GM21825 (cell line): ENCODE measurements at regions not wholly inside any gene's neighbourhood (a gene's known extent, or its start where the extent isn't known, plus 50 kb on each side); places are given as distances from the start of the nearest gene placed in this dataset.
"Not testable (repeated sequence)": the region's sequence is repeated elsewhere in the genome, so short reads cannot be mapped to it uniquely, and the experiment has no call there.

ENCODE experiments used
- ATAC-seq: cut with Tn5 transposase; IDR thresholded peaks from one replicate; pipeline ENCODE4 v1.9.1; 2021; ENCODE audit warnings: mild to moderate bottlenecking, moderate library complexity; ENCODE audit not compliant: unreplicated experiment

DNA sequence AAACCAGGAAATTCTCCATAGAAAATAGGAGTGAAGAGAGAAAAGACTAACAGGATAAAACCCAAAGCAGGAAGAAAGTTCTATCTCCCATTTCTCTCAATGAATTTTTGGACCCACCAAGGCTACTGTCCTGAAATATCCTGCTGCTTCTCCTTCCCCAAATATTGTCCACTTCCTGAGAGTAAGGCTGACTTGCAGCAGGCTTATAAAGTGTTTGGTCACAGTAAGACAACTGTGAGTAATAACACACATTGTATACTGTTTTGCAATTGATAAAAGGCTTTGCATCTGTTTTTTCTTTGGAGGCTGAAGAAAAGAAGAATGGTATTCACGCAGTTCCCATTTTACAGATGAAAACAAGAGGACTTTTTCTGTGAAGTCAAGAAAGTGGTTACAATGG, 52.8 kb downstream of the FOXD4L6 start:
- ATAC-seq = not testable (repeated sequence)

DNA sequence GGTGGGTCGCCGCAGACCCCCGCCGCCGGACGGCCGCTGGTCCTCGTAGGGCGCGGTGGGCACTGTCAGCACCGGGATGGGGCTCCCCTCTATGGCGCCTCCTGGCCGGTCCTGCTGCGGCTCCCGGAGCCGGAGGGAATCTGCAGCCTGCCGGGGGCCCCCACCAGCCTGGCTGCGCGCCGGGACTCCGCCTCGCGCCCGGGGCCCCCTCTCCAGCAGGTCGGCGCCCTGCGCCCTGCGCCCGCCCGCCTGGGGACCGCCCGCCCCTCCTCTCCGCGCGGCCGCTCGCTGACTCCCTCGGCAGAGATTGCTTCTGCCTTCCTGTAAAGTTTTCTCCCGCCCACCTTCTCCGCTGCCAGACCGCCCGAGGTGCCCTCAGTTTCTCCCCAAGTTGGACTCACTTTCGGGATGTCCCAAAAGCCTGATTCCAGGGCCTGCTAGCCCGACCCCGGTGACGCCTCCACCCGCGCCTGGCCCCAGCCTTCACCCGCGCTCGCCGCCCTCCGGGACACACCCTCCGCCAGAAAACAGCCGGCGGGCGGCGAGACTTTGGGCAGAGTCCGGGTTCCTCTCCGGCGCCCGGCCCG, 54.0 kb downstream of the FOXD4L6 start:
- peak; percentile 76 for ATAC-seq

DNA sequence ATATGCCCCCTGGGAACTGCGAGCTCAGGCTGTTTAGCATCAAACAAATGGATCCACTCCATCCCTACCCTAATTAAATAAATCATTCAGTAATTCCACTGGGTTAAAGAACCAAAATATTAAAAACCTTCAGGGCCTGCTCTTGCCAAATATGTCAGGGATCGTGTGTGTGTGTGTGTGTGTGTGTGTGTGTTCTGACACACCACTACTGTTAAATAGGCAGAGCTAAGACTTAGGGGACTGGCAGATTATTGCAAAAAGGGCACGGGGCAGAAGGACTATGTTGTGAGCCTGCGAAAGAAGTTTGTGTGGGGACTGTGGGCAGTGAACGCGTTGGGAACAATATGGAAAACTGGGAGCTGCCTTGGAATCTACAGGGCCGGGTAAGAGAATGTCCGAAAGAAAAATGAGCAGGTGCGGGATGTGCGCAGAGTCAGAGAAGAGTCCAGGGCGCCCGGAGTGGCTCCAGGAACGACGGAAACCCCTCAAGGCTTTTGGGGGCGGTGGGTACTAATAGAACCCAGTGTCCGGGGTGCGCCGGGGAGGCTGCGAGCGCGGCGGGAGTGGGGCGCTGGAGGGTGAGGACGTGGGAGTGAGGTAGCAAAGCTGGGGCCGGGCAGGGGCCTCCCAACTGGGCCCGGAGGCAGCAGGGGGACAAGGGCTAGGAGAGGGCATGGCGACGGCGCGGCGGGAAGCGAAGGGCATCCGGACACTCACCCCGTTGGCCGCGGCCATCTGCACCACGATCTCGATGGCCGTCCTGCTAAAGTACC, 54.8 kb downstream of the FOXD4L6 start:
- ATAC-seq = not testable (repeated sequence)

DNA sequence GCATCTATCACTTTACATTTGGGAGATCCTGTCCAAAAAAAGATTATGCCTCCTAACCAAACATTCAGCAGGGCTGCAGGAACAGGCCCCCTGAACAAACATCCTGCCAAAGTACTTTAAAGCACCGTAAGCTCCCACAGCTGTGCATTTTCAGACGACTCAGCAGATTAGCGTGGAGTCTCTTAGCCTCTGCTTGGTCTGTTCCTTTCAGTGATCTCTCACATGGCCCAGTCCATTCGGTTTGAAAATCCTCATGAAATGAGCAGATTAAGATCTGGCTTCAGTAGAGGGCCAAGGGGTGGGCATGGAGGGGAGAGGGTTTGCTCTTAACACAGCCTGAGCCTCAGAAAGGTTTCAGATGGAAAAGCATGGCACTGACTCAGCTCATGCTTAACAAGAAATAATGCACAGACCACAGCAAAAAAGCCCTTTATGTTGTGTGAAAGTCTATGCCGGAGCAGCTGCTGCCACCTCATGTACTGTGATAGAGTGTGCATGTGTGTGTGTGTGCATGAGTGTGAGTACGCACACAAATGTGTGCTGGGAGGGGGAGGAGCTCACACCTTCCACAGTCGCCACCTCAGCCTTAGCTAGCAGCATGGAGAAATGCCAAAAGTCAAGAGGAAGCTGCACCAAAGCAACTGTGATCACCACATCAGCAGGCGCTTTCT, 64.2 kb downstream of the FOXD4L6 start:
- peak; percentile 78 for ATAC-seq

DNA sequence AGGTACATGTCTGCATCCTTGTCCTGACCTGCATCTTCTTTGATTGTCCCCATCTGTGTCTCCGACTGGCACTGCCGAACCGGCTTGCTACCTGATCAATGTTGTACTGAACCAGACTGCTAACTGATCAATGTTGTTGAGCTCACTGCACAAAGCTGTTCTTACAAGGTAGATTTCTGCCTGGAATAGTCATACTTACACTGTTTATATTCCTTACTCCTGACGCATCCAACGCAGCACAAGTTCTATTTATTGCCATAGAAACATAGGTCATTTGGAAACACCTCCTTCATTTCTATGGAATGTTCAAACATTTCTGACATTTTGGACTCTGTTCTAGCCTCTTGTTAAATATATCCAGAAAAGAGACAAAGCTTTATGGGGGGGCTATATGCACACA, 65.2 kb downstream of the FOXD4L6 start:
- ATAC-seq = not testable (repeated sequence)

DNA sequence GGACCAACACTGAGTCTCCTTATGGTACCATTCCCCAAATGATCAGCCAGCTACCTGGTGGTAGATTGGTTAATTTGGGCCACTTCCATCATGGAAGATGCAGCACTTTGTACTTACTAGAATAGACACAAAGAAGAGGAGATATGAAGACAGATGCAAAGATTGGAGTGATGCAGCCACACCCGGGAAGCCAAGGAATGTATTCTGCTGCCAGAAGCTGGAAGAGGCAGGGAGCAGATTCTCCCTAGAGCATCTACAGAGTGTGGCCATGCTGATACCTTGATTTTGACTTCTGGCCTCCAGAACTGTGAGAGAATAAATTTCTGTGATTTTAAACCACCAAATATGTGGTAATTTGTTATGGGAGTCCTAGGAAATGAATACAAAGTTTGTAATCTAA, 68.9 kb downstream of the FOXD4L6 start:
- ATAC-seq = not testable (repeated sequence)

DNA sequence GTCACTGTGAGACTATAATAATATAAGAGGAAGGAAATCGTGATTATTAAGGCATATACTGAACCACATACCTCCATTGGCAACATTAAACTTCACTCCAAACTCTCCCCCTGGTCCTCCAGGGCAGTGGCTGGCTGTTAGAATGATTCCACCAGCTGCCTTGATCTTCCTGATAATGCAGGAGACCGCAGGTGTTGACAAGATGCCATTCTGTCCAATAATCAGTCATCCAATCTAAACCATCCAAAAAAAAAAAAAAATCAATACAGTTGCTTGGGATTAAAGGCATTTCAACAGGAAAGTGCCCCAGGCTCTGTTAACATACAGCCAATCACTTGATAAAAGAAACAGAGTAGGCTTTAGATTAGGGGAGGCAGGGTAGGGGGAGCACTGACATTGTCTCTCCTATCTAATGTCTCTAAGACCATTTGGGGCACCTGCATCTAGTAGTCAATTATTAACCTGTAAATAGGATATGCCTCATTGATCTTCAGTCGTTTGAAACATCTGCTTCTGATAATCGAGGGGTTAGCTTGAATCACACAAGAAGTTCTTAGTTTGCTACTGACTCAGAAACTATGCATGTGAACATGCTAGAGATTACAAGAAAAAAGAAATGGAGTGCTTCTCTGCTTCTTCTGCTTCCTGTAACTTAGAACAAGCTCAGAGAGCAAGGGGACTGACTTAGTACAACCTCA, 74.7 kb downstream of the FOXD4L6 start:
- peak; percentile 90 for ATAC-seq

DNA sequence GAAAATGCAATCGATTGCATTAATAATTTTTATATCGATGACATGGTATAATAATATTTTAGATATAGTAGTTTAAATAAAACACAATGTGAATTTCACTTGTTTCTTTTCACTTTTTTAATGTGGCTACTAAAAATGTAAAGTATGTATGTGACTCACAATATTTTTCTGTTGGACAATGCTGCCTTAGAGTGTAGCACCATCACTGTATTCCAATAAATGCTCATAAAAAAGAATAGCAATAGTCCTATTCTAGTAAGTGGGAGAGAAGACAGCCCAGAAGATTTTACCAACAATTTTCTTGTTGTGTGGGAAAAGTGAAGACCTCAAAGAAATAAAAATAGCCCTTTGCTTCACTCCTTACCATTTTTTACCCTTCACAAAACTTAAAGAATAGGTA, 79.8 kb downstream of the FOXD4L6 start:
- ATAC-seq = not testable (repeated sequence)

DNA sequence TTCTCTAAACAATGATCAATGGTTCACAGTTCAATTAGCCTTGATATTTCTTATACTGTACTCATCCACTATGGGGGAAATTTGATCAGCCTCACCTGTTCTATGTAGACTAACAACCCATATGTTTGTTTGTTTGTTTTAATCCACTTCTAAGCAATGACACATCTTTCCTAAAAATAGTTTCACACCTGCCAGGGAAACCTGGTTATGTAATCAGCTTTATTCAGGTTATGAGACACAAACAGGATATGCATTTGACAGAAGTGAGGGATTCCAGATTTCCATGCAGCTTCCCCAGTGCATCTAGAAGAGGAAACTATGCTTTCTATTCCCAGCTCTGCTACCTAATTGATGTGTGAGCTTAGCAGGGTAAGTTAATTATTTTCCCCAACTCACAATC, 80.7 kb downstream of the FOXD4L6 start:
- ATAC-seq = not testable (repeated sequence)

DNA sequence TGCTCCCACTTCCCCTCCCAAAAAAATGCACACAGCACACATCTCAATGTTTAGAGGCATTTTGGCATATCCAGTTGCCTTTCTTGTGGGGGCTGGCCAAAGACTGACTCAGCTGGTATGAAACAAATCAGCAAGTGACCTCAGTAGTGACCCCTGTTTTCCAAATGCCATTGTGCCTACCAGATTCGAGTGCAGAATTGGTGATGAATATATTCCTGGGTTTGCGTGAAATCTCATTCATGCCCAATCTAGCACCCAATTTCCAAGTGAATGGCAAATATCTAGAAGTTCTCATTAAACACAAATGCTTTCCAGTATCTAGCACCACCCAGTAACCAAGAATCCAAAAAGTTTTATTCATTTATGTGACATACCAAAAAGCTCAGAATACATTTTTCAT, 83.6 kb downstream of the FOXD4L6 start:
- not testable (repeated sequence) for ATAC-seq

DNA sequence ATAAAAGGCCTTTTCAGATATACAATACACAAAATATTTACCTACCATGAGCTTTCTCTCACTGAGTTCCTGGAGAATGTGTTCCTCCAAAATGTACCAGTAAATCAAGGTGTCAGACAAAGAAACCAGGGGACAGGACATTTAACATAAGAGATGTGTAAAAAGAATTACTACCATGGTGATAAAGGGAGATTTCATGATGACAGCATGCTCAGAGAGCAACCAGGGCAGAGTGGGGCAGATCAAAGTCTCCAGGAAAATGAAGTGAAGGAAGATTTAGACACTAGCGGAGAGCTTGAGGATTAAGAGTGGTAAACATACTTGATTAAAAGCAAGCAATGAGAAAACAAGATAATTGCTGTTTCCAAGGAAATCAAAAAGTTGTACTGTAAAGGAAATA, 85.0 kb downstream of the FOXD4L6 start:
- ATAC-seq = not testable (repeated sequence)

DNA sequence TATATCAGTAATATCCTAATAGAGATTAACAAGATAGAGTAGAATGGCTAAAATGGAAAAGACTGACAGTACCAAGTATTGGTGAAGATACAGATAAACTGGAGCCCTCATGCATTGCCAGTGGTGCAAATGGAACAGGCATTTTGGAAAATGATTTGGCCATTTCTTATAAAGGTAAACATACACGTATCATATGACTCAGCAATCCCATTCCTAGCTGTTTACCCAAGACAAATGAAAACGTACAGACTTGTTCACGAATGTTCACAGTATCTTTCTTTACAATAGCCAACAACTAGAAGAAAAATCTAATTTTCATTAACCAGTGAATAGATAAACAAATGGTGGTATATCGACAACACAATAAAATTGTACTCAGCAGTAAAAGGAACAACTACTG, 86.4 kb downstream of the FOXD4L6 start:
- not testable (repeated sequence) for ATAC-seq

DNA sequence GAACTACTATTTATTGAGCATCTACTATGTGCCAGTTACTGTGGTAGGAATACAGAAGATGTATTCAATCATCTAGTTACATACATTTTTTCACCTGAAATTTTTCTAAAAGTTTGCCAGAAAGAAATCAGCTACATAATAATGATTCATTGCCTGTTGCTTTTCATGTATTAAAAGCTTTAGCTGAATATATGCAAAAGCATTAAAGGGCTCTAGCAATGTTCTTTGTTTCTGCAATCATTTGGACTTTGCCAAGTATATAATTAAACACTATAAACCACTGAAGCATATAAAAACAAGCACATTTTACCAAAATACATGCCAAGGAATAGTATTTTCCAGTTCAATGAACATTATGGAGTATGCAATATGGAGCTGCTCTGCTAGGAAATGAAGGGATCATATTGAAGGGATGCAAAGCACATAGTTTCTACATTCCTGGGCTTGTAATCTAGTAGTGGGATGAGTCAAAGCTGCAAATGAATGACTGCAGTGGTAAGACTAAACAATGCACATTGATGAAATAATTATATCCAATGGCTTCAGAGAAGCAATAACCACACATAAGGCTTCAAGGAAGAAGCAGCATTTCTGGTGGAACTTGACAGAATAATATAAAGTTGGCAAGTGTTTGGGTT, 87.7 kb downstream of the FOXD4L6 start:
- ATAC-seq = not testable (repeated sequence)

DNA sequence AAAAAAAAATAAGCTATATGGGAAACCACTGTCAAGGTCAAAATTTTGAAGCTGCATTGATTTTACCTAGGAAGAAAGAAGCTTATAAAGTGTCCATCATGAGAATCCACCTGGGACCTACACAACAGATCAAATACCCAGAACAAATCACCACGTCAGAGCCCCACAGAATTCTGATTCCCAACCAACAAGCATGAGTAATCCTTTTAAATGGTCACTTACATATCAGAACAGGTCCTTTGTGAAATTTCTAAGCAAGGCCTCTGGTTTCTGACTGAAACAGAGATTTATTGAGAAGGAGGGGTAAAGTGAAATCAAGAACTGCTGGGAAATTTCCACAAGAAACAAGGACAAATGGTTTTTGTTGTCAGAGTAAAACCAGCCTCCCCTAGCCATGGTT, 93.2 kb downstream of the FOXD4L6 start:
- ATAC-seq = not testable (repeated sequence)

DNA sequence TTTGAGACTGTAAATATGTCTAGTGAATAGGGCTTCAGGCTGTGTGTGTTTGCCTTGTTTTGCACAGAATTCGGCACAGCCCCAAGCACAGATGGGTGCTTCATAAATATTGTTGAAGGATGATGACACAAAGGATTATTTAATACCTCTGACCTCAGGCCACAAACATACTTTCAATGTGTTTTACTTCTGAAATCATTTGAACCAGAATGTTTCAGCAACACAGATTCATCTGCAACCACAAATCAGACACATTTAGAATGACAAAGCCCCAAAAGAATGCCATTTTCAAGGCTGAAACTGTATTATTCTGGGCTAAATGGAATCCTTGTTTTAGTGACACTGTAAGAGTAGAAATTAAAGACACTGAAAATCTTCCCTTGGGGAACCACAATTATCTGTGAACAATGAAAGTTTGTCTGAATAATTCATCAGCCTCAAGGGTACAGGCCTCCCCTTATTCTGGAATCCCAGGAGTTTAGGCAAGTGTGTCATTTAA, 93.7 kb downstream of the FOXD4L6 start:
- not testable (repeated sequence) for ATAC-seq

DNA sequence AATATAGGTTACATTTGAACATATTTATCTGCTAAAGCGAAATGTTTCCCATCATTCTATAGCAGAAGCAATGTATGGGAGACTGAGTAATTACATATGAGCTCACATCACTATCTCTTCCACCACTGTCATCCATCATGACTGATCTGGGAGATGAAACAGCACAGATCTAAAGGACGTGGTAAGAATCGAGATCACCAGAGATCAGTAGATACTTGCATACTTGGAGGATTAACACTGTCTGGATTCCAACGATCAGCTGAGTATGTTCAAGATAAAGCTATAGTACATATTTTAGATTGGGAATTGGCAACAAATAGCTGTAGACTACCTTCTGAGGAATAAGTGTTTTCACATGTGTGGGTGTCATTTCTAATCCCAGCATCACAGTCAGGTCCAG, 94.6 kb downstream of the FOXD4L6 start:
- ATAC-seq = not testable (repeated sequence)

DNA sequence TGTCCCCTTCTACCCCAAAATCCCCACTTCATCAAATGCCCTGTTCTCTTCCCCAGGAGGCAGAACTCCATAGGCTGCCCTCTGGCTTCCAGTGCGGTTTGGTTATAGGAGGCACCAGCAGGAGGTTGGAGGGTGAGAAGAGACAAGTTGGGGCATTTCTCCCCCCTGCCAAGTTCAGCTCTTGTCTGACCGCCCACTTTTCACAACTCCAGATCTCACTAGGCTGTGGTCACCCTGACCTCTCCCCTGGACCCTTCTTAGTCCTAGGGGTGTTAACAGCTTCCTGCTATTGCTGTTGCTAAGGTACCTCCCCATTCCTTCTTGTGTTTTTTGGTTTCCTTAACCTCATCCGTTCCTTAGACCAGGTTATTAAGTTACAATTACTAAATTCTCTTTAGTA, 95.1 kb downstream of the FOXD4L6 start:
- not testable (repeated sequence) for ATAC-seq

DNA sequence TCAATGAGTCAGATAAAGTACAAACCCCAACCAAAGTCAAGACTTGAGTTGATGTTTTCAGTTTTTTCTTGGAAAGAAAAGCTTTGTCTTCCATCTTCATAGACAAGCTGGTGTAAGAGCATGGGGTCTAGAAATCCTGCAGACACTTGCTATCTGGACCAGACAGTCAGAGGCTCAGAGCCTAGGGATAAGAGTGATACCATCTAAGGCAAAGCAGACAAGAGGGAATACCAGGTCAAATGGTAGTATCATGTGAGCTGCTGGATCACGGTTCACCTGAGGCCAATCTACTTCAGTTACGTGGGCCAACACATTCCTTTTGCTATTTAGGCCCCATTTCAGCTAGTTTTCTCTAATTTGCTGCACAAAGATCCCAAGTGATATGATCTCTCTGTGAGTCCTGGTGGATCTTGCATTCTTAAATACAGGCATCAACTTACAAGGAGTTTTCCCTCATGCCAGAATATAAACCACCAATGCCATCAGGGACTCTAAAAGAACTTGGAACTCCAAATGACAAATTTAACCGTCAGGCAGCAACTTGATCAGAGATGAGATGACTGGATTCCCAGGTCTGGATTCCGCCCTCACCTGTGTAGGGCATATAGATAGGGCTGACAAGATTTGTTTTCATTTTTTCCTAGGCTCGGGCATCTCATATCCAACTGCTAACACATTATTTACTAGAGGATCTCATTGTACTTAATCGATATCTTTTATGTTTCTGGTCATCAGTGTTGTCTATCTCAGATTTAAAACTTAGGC, 101.4 kb downstream of the FOXD4L6 start:
- not testable (repeated sequence) for ATAC-seq

DNA sequence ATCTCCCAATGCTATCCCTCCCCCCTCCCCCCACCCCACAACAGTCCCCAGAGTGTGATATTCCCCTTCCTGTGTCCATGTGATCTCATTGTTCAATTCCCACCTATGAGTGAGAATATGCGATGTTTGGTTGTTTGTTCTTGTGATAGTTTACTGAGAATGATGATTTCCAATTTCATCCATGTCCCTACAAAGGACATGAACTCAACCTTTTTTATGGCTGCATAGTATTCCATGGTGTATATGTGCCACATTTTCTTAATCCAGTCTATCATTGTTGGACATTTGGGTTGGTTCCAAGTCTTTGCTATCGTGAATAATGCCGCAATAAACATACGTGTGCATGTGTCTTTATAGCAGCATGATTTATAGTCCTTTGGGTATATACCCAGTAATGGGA, 106.1 kb downstream of the FOXD4L6 start:
- ATAC-seq = not testable (repeated sequence)
